ENCODE measurements at regions not wholly inside any gene's neighbourhood (a gene's known extent, or its start where the extent isn't known, plus 50 kb on each side); places are given as distances from the start of the nearest gene placed in this dataset.

- Histone ChIP-seq H3K4me3 (no peak overlapping the region), H3K79me2 (ENCODE audit: control insufficient read depth, insufficient read depth, low read length) (no peaks in the 10 kb centered on the region), H3K27me3 (replicated peaks in 1 of 2; ENCODE audit: control insufficient read depth in 2 of 2, insufficient read depth in 2 of 2, low read length in 1 of 2) (no peaks in the 10 kb centered on the region), H3K4me2 (ENCODE audit: control insufficient read depth, insufficient read depth) (no peak overlapping the region), H2AFZ (ENCODE audit: control insufficient read depth, low read depth, low read length) (no peak overlapping the region), H3K27ac (ENCODE audit: control insufficient read depth, insufficient read depth) (no peak overlapping the region), H3K4me1 (ENCODE audit: control insufficient read depth, insufficient read depth, low read length) (peaks cover 35% of the 10 kb centered on the region), H3K9ac (ENCODE audit: control insufficient read depth, insufficient read depth, low read length) (no peak overlapping the region), H4K20me1 (ENCODE audit: control insufficient read depth, insufficient read depth) (no peaks in the 10 kb centered on the region), H3K36me3 (ENCODE audit: control insufficient read depth in 2 of 2, insufficient read depth in 2 of 2, low read length in 1 of 2) (no peaks in the 10 kb centered on the region), H3K9me3 (replicated peaks; ENCODE audit: control insufficient read depth, insufficient read depth, low read length) (no peaks in the 10 kb centered on the region; the same call in 2 of the 3 replicates)
- TF ChIP-seq BMI1 (IDR thresholded peaks at IDR 0.05; ENCODE audit: borderline replicate concordance), result no peak
- TF ChIP-seq CHD4 (IDR thresholded peaks at IDR 0.05), result no peak
- no peak for TF ChIP-seq BCLAF1 (IDR thresholded peaks at IDR 0.05)
- no peak for TF ChIP-seq ZNF687 (IDR thresholded peaks at IDR 0.05)
- TF ChIP-seq IRF4 (IDR thresholded peaks at IDR 0.05; ENCODE audit: low read depth, low read length), result no peak
- no peak for TF ChIP-seq GATAD2B (conservative IDR thresholded peaks at IDR 0.05; ENCODE audit: low read depth)
- no peak for TF ChIP-seq USF2 (IDR thresholded peaks at IDR 0.05; ENCODE audit: borderline replicate concordance, low read depth, low read length)
- TF ChIP-seq FOXM1 (IDR thresholded peaks at IDR 0.05; ENCODE audit: low read depth, low read length), result no peak
- FAIRE-seq, result no peak
- RAD21 ChIA-PET (ENCODE audit: unreplicated experiment), result interaction anchor here (6.9 kb wide), 1 partner anchor 37 kb away, joined by 36 read pairs; no protein-coding TSS in a partner anchor
- CTCF ChIA-PET, result interaction anchor here (0.7 to 1.5 kb wide), 2 partner anchors 366 to 367 kb away, joined by 3 read pairs; no protein-coding TSS in a partner anchor
- in situ Hi-C loops (cut with MboI), result no loop called here
- no TSS peak for BruUV-seq (replicated peaks)
- POLR2A ChIA-PET, result interaction anchor here (1.0 kb wide), 1 partner anchor 92 kb away, joined by 4 read pairs; the partner anchor contains the start of genes MRPS6 and SLC5A3
- WGBS (ENCODE audit: insufficient coverage, insufficient replicate concordance, low lambda C conversion rate, missing lambda C conversion rate), result 82% methylated on average over 10 of the region's 10 CpGs
- no peak for DNase-seq (ENCODE audit: low read depth, low spot score)
- SMC1A ChIA-PET (ENCODE audit: uncharacterized antibody, unreplicated experiment), result interaction anchor here (0.7 to 16.4 kb wide), 4 partner anchors 27 to 61 kb away, joined by 3 to 290 read pairs (median 98); no protein-coding TSS in a partner anchor
- intact Hi-C loops (cut with micrococcal nuclease; ENCODE audit: unreplicated experiment), result no loop called here
- ATAC-seq, result no peak
These were observed 65.9 kb upstream of the ATP5PO start for GRCh38 chr21:33981391-33982101.

All from GM12878 (cell line).